GM21390 (cell line): ENCODE measurements at regions not wholly inside any gene's neighbourhood (a gene's known extent, or its start where the extent isn't known, plus 50 kb on each side); places are given as distances from the start of the nearest gene placed in this dataset.
"Not testable (repeated sequence)": the region's sequence is repeated elsewhere in the genome, so short reads cannot be mapped to it uniquely, and the experiment has no call there.

Experiments
- ATAC-seq: cut with Tn5 transposase; IDR thresholded peaks from one replicate; pipeline ENCODE4 v1.9.1; 2021; ENCODE audit not compliant: unreplicated experiment

DNA sequence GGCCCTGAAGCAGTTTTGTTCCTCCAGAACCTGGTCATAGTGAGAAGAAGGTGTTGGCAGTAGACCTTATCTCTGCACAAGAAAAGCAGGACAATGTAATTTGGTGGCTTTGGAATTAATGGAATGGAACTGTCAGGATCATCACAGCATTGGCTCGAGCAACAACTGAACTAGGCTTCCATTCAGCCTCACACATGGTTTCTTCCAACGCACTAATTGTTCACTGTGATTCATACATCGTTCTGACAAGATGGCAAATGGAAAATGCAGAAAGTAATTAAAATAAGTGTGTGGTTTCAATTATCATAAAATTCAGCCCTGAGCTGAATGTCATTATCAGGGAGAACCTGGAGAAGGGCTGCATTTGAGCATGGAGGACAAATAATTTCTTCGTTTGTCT, 80.6 kb downstream of the MFSD1 start:
- no peak for ATAC-seq

DNA sequence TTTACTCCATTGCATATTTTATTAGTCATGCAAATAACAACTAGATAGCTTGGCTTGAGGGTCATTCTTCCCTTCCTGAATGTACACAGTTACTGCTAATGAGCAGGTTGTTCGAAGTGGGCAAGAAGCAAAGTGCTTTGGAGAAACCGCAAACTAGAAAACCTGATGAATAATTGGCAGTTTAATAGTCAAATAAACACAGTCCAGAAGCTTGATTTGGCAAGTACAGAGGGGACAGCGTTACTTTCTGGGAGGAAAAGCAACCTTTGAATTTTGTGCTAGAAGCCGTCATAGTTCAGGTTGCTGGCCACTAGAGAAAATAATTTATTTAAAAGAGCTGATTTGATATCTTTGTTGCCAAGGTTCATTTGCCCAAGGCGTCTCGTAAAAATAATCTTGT, 94.9 kb downstream of the MFSD1 start:
- no peak for ATAC-seq

DNA sequence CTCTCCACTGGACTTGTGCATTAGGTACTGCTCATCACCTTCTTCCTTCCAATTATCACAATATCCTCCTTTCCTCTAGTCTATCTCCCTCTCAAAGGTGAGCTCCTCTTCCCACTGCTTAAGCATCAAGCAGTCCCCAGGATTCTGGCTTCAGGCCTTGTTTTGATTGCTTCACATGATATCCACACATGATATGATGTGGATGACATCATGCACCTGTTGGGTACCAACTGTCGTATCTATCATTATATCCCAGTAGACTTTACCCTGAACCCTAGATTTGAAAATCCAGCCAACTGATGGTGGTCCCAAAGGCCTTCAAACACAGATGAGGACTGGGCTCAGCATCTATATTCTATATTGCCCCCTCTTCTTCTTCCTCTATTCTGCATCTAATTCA, 104.9 kb downstream of the MFSD1 start:
- no peak for ATAC-seq

DNA sequence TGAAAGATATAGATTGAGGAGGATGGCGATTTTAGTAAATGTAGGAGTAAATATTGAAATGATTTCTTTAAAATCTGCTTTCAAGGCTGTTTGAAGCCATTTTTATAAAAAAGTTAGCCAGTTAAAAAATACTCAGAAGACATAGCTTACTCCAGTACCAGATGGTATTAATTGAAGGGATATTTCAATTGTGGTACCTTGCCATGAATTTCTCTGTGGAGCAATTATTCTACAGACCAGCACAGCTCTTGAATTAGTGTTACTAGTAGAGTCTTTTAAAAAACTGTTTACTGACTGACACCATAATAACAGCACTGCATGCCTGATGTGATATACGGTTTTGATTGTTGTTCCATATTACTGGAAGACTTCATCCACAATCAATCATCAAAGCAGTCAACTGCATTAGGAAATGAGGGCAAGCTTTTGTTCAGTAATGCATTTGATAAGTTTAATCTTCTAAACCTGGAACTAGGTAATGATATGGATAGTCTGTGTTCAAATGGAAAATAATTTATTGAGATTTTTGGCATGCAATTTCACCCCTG, 106.4 kb downstream of the MFSD1 start:
- ATAC-seq: no peak

DNA sequence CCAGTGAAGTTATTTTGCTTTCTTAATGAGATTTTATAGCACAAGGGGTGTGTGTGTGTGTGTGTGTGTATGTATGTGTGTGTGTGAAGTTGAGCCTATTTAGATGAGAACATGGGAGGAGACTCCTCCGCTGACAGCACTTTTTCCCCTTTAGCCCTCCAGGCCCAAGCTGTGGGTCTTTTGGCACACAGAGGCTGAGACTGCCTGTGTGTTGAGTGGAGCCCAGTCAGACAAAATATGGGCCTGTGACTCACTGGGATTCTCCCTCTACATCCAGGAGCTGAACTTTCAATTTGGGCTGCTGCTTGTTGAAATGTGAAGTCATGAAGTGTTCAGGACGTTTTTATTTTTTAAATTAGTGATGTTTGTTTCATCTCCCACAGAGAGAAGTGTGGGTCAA, 108.0 kb downstream of the MFSD1 start:
- ATAC-seq: no peak

DNA sequence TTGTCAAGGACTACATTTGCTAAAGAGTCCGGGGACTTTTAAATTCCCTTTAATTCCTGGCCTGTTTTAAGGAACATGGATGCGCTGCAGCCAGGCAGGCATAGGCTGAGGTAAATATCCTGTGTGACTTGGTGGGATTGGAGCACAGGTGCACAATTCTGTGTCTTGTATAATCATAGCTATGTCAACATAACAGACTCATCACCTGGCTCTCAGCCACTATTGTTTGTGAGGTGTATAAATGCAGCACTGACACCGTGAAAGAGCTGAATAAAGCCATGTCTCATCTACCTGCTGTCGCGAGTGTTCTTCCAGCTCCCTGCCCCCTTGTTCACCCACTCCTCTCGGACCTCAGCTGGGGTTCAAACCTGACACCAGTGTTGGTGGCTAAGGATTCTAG, 109.7 kb downstream of the MFSD1 start:
- no peak for ATAC-seq

DNA sequence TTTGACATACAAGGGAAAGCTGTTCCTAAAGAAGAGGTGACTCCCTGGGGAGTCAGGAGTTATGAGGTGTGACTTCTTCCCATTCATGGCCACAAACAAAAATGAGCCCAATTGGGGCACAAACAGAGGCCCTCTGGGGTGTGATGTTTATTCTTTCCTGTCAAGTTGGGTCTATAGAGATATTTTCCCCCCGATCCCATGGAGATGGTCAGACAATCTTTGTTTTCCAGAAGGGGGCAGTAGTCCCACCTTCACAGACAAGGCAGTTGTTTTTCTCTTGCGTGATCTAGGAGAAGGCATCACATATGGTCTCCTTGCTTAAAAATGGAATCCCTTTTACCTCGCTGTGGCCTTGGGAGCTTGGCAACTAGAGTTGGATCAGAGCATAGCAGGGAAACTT, 110.3 kb downstream of the MFSD1 start:
- no peak for ATAC-seq

DNA sequence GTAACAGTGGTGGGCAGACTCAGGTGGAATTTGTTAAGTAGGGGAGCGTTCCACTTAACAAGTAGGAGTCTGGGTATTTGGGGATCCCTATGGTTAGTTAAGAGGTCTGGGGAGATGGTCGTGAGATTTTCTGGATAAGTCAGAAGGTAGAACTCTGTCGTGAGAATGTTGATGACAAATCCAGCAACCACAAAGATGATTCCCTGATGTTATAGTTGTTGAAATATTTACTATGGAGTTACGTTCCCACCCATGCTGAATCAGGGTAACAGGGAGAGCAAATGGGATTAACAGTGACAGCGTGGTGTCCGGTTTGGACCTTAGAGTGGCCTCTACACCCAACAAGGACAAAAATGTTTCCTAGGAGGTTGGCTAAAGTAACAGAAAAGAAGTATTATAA, 110.8 kb downstream of the MFSD1 start:
- ATAC-seq: no peak

DNA sequence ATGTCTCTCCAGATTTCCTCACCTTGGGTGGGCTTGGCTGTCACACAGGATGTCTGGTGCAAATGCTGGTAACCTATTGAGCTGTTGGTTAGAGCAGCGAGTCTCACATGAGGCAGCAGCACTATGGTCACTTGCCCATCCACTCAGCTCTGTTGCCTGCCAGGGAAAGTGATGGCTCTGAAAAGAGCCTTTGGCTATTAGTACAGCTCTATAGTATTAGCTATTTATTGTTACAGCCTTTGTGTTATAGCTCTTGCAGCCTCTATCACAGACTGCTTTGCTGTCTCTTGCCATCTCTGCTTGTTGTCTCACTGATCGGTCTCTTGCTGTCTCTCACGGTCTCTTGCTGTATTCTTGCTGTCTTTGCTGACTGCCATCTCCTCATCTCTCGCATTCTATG, 114.3 kb downstream of the MFSD1 start:
- no peak for ATAC-seq

DNA sequence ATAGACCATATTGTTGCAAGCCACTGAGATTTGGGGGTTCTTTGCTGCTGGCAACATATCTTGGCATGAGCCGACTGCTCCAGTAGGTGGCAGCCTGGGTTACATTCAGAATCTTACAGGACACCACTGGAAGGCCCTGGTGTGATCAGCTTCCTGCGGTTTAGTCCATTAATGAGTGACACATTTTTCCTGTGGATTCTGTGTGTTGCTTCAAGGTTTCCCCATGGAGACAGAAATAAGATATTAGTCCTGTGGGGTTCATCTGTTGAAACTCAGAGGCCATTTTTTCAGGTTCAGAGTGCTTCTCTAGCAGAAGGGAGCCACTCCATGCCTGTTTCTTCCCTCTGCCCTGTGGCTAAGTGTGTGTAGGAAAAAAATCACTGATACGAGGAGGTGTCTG, 116.2 kb downstream of the MFSD1 start:
- ATAC-seq: peak; percentile 77

DNA sequence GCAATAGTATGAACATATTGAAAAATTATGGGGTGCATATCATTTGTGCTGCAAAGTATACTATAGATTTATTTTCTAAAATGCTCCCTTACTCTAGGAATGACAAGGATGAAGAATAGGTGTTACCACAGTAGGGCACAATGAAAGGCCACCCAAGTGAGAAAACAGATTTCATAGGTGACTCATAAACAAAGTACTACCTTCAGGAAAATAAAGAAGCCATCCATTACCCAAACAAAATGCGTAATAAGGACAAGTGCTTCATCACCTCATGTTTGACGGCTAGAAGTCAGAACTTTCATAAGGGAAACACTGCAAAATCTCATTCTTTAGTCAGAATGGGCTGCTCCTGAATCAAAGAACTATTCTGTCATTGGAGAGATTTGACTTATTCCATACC, 116.6 kb downstream of the MFSD1 start:
- ATAC-seq: peak; percentile 13

DNA sequence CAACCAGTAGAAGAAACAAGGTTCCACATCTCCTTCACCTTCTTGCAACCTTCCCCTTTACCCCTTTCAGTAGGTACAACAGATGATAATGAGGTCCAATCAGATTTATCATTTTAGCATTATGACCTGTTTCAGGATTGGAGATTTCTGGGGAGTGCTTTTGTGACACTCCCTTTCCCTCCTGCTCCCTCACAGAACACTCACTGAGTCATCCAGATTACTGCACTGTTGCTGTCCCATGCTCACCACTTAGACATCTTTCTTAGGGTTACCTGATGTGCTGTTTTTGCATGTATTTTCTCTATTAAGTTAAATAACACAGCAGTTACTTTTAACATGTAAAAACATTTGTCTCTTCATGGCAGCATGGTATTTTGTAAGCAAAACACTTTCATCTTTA, 118.5 kb downstream of the MFSD1 start:
- ATAC-seq: no peak

DNA sequence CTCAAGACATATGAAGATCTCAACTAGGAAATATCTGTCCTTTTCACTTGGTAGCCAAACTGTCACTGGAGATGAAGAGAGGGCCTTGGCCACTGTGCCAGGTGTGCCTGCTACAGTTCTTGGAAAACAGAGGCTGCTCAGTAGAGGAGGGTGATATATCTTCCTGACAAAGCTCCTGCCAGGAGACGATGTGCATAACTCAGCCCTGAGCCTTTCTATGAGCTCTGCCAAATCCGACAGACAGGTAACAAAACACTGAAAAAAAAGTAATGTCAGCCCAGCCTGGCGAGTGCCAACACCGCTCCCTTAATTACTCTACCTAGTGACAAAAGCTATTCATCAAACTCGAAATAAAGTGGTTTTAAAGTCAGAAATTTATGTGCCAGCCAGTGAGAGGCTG, 123.2 kb downstream of the MFSD1 start:
- no peak for ATAC-seq

DNA sequence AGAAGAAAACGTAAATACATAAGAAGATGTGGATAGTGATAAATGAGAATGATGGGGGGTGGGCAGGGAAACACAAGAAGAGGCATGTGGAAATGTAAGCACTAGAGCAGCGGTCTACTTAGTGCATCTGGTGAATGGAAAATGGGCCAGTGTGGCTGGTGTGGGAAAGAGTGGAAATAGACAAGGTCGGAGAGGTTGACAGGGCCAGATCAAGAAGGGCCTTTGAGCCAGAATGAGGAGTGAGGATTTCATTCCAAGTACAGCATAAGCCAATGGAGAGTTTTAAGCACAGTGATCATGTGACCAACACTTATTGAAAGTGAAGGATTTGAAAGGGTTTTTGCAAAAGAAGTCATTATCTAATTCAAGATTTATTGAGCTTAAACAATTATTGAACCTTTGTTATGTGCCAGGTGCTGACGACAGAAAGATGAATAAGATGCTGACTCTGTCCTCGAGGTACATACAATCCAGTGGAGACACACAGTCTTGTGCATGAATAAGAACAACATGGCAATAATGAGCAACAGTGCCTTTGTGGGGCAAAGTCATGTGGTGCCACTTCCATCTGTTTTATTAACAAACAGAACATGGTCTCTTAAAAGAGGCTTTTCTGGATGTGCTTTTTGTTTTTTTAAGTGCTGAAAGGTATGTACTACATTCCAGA, 124.1 kb downstream of the MFSD1 start:
- ATAC-seq: no peak

DNA sequence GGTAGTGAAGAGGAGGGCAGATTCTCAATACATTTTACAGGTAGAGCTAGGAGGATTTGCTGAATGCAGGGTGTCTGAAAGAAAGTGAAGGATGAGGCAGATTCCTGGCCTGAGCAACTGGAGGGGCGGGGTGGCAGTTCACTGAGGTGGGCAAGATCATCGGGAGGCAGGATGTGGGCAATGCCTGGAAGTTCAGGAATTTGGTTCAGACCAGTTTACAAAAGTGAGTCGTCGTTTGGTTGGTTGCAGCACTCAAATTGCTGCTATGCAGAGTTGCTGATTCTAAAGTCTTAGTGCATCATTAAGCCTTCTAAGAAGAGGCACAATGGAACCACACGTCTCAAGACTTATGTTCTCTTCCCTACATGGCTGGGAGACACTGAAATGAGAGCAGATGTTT, 134.0 kb downstream of the MFSD1 start:
- no peak for ATAC-seq

DNA sequence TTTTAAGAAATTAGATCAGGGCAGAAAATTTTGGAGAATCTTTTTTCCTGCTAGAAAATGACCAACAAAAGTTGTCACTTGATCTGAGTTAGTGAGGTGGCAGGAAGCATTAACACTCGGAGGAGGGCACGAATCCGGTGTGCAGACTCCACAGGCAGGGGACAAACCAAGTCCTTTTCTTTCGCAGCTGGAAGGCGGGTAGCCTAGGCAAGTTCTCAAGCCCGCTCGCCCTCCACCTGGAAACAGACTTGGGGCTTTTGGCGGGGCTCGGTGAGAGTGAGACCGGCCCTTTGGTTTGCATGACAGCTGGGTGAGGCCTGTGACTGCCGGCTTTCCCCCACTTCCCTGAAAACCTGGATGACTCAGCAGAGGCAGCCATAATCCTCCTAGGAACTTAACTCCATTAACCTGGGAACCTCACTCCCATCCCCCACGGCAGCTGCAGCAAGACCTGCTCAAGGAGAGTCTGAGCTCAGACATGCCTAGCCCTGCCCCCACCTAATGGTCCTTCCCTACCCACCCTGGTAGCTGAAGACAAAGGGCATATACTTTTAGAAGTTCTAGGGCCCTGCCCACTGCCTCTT, 134.8 kb downstream of the MFSD1 start:
- no peak for ATAC-seq

DNA sequence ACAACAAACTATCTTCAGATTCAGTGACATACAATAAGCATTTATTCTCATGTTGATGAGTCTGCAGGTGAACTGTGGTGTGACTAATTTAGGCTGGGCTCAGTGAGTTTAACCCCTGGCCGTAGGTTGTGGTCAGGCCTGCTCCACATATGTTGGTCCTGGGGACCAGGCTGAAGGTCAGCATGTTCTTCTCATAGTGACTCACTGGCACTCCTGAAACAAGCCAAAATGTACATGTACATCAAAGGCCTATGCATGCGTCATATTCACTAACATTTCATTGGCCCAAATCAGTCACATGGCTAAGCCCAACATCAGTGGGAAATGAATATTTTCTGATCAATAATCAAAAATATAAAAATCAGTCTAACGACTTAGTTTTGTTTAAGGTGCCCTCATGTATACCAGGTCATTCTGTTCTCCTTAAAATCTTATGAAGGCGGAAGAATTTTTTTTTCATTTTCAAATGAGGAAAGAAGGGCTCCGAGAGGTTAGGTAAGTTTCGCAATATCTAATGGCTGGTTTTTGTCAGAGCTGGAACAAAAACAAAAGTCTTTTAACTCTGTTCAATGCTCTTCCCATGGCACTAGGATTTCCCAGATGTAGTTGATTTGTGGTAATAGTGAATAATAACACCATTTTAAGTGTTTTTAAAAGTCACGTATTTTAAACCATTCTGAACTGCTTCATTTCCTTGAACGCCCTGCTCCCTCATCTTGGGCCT, 148.5 kb downstream of the MFSD1 start:
- no peak for ATAC-seq

DNA sequence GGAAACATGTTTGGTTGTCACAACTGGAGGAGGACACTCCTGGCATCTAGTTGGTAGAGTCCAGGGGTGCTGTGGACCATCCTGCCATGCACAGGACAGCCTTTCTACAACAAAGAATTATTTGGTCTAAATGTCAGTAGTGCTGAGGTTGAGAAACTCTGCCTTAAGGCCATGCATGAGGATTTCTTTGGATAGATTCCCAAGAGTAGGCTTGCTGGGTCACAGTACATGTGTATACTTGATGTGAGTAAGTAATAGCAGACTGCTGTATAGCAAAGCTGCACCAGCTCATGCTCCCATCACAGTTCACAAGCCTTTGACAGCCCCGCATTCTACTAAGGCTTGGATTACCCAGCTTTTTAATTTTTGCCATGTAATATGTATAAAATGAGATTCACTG, 151.3 kb downstream of the MFSD1 start:
- ATAC-seq: no peak

DNA sequence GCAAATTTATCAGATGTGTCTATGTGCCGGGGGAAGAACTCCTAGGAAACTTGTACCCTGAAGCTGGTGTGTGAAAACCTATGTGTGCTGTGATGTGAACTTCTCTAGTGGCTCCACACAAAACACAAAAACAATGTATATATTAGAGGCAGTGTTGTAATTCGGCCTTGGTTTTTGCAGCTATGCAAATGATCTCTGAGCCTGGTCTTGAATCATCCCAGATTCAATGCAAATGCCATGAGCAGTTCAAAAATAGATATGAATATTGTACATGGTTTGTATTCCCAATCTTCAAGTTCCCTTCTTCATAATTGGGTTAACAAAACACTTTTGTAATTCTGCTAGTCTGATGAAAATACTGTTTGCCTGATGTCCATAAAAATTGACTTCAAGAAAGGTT, 152.6 kb downstream of the MFSD1 start:
- ATAC-seq: no peak

DNA sequence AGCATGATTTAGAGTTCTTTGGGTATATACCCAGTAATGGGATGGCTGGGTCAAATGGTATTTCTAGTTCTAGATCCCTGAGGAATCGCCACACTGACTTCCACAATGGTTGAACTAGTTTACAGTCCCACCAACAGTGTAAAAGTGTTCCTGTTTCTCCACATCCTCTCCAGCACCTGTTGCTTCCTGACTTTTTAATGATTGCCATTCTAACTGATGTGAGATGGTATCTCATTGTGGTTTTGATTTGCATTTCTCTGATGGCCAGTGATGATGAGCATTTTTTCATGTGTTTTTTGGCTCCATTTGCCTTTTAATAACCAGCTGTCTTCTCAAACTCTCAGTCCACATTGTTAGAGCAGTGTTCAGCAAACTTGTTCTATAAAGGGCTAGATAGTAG, 155.9 kb downstream of the MFSD1 start:
- not testable (repeated sequence) for ATAC-seq

DNA sequence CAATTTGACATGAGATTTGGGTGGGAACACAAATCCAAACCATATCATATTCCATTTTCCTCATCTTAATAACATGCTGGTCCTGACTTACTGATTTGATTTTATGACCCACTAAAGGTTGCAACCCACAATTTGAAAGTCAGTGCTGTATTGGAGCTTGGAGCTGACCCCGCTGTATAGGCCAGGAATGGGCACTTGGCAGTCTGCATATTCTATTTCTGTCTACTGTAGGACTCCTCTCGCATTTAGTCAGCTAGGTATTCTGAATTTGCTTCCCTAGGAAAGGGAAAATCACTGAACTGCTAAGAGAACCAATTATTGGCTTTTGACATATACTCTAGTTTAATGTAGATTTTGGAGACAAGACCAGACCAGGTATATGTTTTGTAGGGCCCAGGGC, 157.0 kb downstream of the MFSD1 start:
- no peak for ATAC-seq

DNA sequence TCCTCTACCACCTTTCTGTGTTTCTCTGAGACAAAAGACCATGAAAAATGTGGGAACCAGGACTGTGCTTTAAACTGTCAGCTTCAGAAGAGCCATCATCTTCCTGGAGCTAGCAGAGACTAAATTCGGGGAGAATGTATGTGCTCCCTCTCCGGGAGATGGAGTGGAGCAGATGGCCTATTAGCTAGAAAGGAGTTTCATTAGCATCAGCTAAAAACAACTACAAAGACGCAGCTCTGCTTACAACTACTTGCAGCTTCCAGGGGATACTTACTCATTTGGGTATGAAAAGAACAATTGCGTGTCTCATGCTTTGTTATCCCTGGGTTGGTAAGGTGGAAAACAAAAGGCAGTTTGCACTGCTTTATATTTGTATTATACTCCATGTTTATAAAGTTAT, 159.6 kb downstream of the MFSD1 start:
- no peak for ATAC-seq
